ENCODE measurements at regions not wholly inside any gene's neighbourhood (a gene's known extent, or its start where the extent isn't known, plus 50 kb on each side); places are given as distances from the start of the nearest gene placed in this dataset.

DNA sequence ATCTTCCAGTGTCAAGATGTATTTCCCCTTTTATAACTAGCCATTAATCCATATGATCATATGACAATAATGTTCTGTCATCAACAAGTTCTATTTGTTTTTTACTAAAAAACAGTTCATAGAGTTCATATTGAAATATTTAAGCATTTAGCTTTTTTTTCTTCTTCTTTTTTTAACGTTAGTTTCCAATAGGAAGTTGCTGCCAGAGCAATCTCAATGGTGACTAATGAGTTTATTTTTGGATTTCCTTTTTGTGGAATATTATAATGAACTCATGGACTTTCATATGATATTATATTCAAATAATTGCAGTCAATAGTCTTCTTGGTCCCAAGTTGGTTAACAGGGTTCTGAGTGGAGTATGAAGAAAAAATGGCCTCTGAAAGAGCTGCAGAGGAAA lies 343.3 kb downstream of the BCKDHB start:
- FAIRE-seq (no peak), DNase-seq (ENCODE audit: low read depth) (peak; percentile 34)
- H3K27me3 ChIP-seq (ENCODE audit: control insufficient read depth, insufficient read depth, low read length), result no peaks in the 10 kb centered on the region
- no peak overlapping the region for H3K4me3 ChIP-seq (ENCODE audit: low read depth, low read length)
- no peaks in the 10 kb centered on the region for H3K36me3 ChIP-seq (ENCODE audit: control insufficient read depth, insufficient read depth, low read length)
- TF ChIP-seq, protein P1, sequence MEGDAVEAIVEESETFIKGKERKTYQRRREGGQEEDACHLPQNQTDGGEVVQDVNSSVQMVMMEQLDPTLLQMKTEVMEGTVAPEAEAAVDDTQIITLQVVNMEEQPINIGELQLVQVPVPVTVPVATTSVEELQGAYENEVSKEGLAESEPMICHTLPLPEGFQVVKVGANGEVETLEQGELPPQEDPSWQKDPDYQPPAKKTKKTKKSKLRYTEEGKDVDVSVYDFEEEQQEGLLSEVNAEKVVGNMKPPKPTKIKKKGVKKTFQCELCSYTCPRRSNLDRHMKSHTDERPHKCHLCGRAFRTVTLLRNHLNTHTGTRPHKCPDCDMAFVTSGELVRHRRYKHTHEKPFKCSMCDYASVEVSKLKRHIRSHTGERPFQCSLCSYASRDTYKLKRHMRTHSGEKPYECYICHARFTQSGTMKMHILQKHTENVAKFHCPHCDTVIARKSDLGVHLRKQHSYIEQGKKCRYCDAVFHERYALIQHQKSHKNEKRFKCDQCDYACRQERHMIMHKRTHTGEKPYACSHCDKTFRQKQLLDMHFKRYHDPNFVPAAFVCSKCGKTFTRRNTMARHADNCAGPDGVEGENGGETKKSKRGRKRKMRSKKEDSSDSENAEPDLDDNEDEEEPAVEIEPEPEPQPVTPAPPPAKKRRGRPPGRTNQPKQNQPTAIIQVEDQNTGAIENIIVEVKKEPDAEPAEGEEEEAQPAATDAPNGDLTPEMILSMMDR (IDR thresholded peaks at IDR 0.05; ENCODE audit: insufficient read depth, low read length, severe bottlenecking), result no peak

DNA sequence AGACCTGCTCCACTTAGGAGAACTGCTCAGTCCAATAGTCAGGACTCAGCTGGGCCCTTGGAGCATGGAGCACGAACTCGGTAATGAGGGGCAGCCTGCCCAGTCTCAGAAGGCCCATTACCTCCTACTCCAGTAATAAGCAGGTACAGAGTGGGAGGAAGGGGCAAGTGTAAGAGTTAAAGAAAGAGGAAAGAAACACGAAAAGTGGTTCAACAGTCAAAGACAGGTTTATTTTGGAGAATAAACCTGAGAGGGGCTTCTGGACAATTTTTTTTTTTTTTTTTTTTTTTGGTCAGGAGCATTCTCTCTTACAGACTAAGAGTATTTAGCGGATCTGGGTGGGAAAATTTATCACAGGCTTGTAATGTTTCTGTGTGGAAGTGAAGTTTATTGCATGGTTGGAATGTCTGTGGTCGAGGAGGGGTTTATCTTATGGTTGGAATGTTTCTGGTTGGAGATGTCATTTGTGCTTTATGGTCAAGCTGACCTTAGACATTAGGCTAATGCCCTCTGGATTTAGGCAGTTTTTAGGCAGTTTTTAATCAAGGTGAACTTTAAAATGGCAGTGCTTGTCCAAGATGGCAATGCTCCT lies 340.1 kb downstream of the BCKDHB start:
- DNase-seq (ENCODE audit: low read depth), result no peak
- TF ChIP-seq, protein P1 (IDR thresholded peaks at IDR 0.05; ENCODE audit: insufficient read depth, low read length, severe bottlenecking), result no peak
- H3K4me3 ChIP-seq (ENCODE audit: low read depth, low read length), result no peak overlapping the region
- no peaks in the 10 kb centered on the region for H3K36me3 ChIP-seq (ENCODE audit: control insufficient read depth, insufficient read depth, low read length)
- FAIRE-seq, result no peak
- no peaks in the 10 kb centered on the region for H3K27me3 ChIP-seq (ENCODE audit: control insufficient read depth, insufficient read depth, low read length)

DNA sequence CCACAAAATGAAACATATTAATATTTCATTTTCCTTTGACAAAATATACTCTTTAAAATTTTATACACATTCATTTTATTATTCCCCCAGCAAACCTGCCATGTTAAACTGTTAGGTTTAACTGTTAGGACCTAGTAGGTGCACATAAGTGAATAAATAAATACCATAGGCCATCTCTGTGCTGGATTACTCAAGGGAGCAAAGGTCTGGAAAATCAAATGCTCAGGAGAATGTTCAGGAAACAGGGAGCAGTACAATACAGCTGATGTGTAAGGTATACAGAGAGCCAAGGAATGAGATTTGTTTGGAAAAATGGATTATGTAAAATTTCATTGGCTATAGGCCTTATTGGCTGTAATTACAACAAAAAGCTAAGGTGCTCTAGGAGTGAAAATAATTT lies 339.3 kb downstream of the BCKDHB start:
- no peak overlapping the region for H3K4me3 ChIP-seq (ENCODE audit: low read depth, low read length)
- TF ChIP-seq, protein P1 (IDR thresholded peaks at IDR 0.05; ENCODE audit: insufficient read depth, low read length, severe bottlenecking), result no peak
- no peaks in the 10 kb centered on the region for H3K27me3 ChIP-seq (ENCODE audit: control insufficient read depth, insufficient read depth, low read length)
- DNase-seq (ENCODE audit: low read depth), result no peak
- no peaks in the 10 kb centered on the region for H3K36me3 ChIP-seq (ENCODE audit: control insufficient read depth, insufficient read depth, low read length)
- FAIRE-seq, result no peak

DNA sequence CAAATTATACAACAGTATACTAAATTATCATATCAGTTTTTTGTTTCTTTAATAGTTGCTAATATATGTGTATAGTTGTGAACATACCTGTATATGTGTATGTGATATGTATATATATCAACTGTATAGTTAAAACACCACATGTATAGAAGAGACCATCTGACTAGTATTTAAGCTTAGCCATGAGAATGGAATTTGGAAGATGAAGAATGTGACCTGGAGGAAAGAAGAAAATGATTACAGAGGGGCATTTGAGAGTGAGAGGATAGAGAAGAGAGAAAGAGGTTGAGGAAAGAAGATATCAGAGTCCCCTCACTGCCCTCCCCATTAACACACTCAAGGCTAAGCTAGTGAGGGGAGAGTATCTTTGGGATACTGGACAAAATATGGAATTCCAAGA lies 335.9 kb downstream of the BCKDHB start:
- Histone ChIP-seq H3K36me3 (ENCODE audit: control insufficient read depth, insufficient read depth, low read length) (no peaks in the 10 kb centered on the region), H3K4me3 (ENCODE audit: low read depth, low read length) (no peak overlapping the region), H3K27me3 (ENCODE audit: control insufficient read depth, insufficient read depth, low read length) (no peaks in the 10 kb centered on the region)
- FAIRE-seq (no peak), DNase-seq (ENCODE audit: low read depth) (no peak)
- TF ChIP-seq, protein P1 (IDR thresholded peaks at IDR 0.05; ENCODE audit: insufficient read depth, low read length, severe bottlenecking), result no peak

DNA sequence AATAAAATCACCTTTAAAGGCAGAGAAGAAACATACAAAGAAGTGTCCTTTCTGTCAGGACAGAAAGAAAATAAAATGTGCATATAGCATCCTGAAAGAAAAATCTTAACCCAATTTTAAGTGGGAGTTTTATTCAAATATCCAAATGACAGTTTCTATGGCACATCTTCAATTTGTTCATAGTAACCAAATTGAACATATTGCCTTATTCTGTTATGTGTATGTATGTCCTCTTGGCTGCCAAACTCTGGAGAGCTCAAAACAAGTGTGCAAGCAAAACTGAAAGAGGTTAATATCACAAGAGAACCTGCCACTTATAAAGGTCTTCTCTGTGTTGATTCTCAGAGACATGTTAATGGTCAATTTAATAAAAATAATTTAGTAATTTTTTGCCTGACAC lies 334.7 kb downstream of the BCKDHB start:
- Histone ChIP-seq H3K4me3 (ENCODE audit: low read depth, low read length) (no peak overlapping the region), H3K27me3 (ENCODE audit: control insufficient read depth, insufficient read depth, low read length) (no peaks in the 10 kb centered on the region), H3K36me3 (ENCODE audit: control insufficient read depth, insufficient read depth, low read length) (no peaks in the 10 kb centered on the region)
- TF ChIP-seq, protein P1 (IDR thresholded peaks at IDR 0.05; ENCODE audit: insufficient read depth, low read length, severe bottlenecking), result no peak
- DNase-seq (ENCODE audit: low read depth) (no peak), FAIRE-seq (no peak)

DNA sequence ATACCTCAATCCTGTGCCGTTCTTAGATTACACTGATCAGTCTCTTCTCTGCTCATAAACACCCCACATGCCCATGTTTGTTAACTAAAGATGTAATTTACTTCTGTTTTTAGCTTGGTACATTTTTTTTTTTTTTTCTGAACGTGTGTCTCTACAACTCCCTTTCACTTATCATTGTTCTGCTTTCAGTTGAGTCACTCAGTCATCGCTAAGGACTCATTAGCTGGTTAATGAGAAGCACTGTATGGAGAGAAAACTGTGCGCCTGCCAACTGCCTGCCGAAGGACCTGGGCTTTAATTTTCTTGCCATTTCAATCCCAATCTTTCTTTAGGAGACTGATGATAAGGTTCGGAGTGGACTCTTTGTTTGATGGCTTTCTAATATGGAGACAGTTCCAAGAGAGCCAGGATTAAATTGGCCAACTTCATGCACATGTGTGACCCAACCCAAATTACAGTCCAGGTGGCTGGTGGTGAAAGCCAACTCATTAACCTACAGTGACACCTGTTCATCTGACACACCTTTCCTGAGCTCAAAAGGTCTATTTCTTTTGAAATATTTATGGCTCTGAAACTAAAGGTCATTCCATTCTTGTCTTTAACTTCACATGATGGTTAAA lies 334.1 kb downstream of the BCKDHB start:
- Histone ChIP-seq H3K36me3 (ENCODE audit: control insufficient read depth, insufficient read depth, low read length) (no peaks in the 10 kb centered on the region), H3K27me3 (ENCODE audit: control insufficient read depth, insufficient read depth, low read length) (no peaks in the 10 kb centered on the region), H3K4me3 (ENCODE audit: low read depth, low read length) (no peak overlapping the region)
- DNase-seq (ENCODE audit: low read depth), result peak; percentile 43
- no peak for FAIRE-seq
- TF ChIP-seq, protein P1 (IDR thresholded peaks at IDR 0.05; ENCODE audit: insufficient read depth, low read length, severe bottlenecking), result no peak
